GM12878 (cell line): ENCODE measurements at regions not wholly inside any gene's neighbourhood (a gene's known extent, or its start where the extent isn't known, plus 50 kb on each side); places are given as distances from the start of the nearest gene placed in this dataset.

Experiments
- HDGF ChIP-seq: fragments of 450-650 bp; IDR thresholded peaks from 2 replicates; pipeline ENCODE4 v1.6.1; 2016; ENCODE audit warnings: antibody characterized with exemption
- RAD21 ChIP-seq: IDR thresholded peaks from 2 replicates; pipeline ENCODE4 v1.6.1; 2011; ENCODE audit warnings: mild to moderate bottlenecking, low read depth, low read length, moderate library complexity; ENCODE audit not compliant: insufficient read depth
- TF ChIP-seq, protein P1 (sequence below): fragments of 450-650 bp; IDR thresholded peaks from 2 replicates; pipeline ENCODE4 v1.6.1; 2017; ENCODE audit warnings: low read depth, mild to moderate bottlenecking, moderate library complexity
- TF ChIP-seq, protein P2 (sequence below): fragments of 450-650 bp; IDR thresholded peaks from 2 replicates; pipeline ENCODE4 v1.6.1; 2017; ENCODE audit warnings: antibody characterized with exemption, mild to moderate bottlenecking, moderate library complexity
- TF ChIP-seq, protein P3 (sequence below): IDR thresholded peaks from 2 replicates; pipeline ENCODE4 v1.6.1; 2012; ENCODE audit warnings: low read depth, low read length, improper control_type of control experiment
- TF ChIP-seq, protein P4 (sequence below): IDR thresholded peaks from 2 replicates; pipeline ENCODE4 v1.6.1; 2011; ENCODE audit warnings: low read depth, low read length, improper control_type of control experiment, borderline replicate concordance

DNA sequence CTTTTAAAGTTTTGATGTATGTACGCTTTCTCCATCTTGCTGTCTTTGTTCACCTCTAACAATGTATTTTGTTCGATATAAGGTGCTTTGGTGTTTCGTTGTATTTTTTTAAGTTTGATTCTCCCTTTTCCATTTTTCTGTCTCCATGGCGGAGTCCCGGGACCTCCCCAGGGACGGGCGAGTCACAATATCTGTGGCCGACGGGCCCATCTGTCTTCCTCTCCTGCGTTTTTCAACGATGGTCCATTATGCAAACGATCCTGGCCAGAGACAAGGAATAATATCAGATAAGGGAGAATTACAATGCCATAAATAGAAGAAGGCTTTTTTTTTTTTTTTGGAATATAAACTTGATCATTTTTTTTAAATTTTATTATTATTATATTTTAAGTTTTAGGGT, 112.3 kb upstream of the SHOX start (continued):
- TF ChIP-seq, protein P1, sequence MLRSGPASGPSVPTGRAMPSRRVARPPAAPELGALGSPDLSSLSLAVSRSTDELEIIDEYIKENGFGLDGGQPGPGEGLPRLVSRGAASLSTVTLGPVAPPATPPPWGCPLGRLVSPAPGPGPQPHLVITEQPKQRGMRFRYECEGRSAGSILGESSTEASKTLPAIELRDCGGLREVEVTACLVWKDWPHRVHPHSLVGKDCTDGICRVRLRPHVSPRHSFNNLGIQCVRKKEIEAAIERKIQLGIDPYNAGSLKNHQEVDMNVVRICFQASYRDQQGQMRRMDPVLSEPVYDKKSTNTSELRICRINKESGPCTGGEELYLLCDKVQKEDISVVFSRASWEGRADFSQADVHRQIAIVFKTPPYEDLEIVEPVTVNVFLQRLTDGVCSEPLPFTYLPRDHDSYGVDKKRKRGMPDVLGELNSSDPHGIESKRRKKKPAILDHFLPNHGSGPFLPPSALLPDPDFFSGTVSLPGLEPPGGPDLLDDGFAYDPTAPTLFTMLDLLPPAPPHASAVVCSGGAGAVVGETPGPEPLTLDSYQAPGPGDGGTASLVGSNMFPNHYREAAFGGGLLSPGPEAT, result no peak
- no peak for TF ChIP-seq HDGF
- no peak for TF ChIP-seq RAD21
- TF ChIP-seq, protein P2, sequence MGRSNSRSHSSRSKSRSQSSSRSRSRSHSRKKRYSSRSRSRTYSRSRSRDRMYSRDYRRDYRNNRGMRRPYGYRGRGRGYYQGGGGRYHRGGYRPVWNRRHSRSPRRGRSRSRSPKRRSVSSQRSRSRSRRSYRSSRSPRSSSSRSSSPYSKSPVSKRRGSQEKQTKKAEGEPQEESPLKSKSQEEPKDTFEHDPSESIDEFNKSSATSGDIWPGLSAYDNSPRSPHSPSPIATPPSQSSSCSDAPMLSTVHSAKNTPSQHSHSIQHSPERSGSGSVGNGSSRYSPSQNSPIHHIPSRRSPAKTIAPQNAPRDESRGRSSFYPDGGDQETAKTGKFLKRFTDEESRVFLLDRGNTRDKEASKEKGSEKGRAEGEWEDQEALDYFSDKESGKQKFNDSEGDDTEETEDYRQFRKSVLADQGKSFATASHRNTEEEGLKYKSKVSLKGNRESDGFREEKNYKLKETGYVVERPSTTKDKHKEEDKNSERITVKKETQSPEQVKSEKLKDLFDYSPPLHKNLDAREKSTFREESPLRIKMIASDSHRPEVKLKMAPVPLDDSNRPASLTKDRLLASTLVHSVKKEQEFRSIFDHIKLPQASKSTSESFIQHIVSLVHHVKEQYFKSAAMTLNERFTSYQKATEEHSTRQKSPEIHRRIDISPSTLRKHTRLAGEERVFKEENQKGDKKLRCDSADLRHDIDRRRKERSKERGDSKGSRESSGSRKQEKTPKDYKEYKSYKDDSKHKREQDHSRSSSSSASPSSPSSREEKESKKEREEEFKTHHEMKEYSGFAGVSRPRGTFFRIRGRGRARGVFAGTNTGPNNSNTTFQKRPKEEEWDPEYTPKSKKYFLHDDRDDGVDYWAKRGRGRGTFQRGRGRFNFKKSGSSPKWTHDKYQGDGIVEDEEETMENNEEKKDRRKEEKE, result no peak
- TF ChIP-seq, protein P3, sequence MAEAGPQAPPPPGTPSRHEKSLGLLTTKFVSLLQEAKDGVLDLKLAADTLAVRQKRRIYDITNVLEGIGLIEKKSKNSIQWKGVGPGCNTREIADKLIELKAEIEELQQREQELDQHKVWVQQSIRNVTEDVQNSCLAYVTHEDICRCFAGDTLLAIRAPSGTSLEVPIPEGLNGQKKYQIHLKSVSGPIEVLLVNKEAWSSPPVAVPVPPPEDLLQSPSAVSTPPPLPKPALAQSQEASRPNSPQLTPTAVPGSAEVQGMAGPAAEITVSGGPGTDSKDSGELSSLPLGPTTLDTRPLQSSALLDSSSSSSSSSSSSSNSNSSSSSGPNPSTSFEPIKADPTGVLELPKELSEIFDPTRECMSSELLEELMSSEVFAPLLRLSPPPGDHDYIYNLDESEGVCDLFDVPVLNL, result no peak
- TF ChIP-seq, protein P4, sequence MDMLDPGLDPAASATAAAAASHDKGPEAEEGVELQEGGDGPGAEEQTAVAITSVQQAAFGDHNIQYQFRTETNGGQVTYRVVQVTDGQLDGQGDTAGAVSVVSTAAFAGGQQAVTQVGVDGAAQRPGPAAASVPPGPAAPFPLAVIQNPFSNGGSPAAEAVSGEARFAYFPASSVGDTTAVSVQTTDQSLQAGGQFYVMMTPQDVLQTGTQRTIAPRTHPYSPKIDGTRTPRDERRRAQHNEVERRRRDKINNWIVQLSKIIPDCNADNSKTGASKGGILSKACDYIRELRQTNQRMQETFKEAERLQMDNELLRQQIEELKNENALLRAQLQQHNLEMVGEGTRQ, result no peak
- TF ChIP-seq, all 136 proteins: peak for 0
